IMR-90 (cell line): ENCODE measurements at regions not wholly inside any gene's neighbourhood (a gene's known extent, or its start where the extent isn't known, plus 50 kb on each side); places are given as distances from the start of the nearest gene placed in this dataset.

Experiments
- ATAC-seq: fragments of 200-7000 bp; cut with Tn5 transposase; 2 replicates; pipeline ENCODE4 v1.9.1; 2020; ENCODE audit warnings: low read depth, mild to moderate bottlenecking, moderate library complexity
- BruUV-seq: library from RNA; stranded (reverse); fragments of 400-500 nt; replicated peaks from 2 replicates; lab custom pipeline; 2021; lab: Mats Ljungman, UMichigan
- CTCF ChIA-PET: fragments of 300-600 bp; formaldehyde crosslinking; extraction: SDS; loops from one replicate; lab custom pipeline; 2021; ENCODE audit warnings: antibody characterized with exemption; lab: Yijun Ruan, JAX
- POLR2A ChIA-PET: fragments of 300-600 bp; sonication (Branson Sonifier 250); formaldehyde crosslinking; loops from one replicate; lab custom pipeline; 2022; ENCODE audit warnings: antibody characterized with exemption; ENCODE audit not compliant: unreplicated experiment; lab: Charles Lee
- DNase-seq: peaks from one replicate; pipeline ENCODE4 v3.0.0; 2013
- H2AFZ ChIP-seq: replicated peaks from 2 replicates; pipeline ENCODE3; 2013; ENCODE audit warnings: low read length, mild to moderate bottlenecking; ENCODE audit not compliant: poor library complexity
- H2AK5ac ChIP-seq: 2 replicates; pipeline ENCODE4 v1.6.1; 2013; ENCODE audit warnings: low read depth, low read length, inconsistent platforms
- H2AK9ac ChIP-seq: replicated peaks from 2 replicates; pipeline ENCODE3; 2013; ENCODE audit warnings: mild to moderate bottlenecking, low read depth, low read length, moderate library complexity; ENCODE audit not compliant: poor library complexity
- H2BK120ac ChIP-seq: 2 replicates; pipeline ENCODE4 v1.6.1; 2013; ENCODE audit warnings: low read depth, low read length, inconsistent platforms
- H2BK15ac ChIP-seq: 3 replicates; pipeline ENCODE4 v1.6.1; 2013; ENCODE audit warnings: low read depth, low read length, inconsistent platforms
- H2BK20ac ChIP-seq: 2 replicates; pipeline ENCODE4 v1.6.1; 2013; ENCODE audit warnings: low read depth, mild to moderate bottlenecking, inconsistent platforms, low read length, moderate library complexity
- H2BK5ac ChIP-seq: 2 replicates; pipeline ENCODE4 v1.6.1; 2013; ENCODE audit warnings: mild to moderate bottlenecking, low read depth, low read length, inconsistent platforms; ENCODE audit not compliant: poor library complexity, severe bottlenecking
- H3K14ac ChIP-seq: replicated peaks from 2 replicates; pipeline ENCODE4 v1.6.1; 2013; ENCODE audit warnings: low read depth, low read length, inconsistent platforms
- H3K18ac ChIP-seq: 2 replicates; pipeline ENCODE4 v1.6.1; 2013; ENCODE audit warnings: low read depth, low read length, control low read depth
- H3K23ac ChIP-seq: 2 replicates; pipeline ENCODE4 v1.6.1; 2013; ENCODE audit warnings: low read depth, low read length, inconsistent platforms
- H3K27ac ChIP-seq: 2 replicates; pipeline ENCODE4 v1.5.1; 2013; ENCODE audit warnings: mild to moderate bottlenecking, control low read depth, low read length; ENCODE audit not compliant: insufficient read depth
- H3K27me3 ChIP-seq: 2 replicates; pipeline ENCODE4 v1.6.1; 2013; ENCODE audit warnings: low read length; ENCODE audit not compliant: control insufficient read depth, insufficient read depth
- H3K36me3 ChIP-seq: 2 replicates; pipeline ENCODE4 v1.6.1; 2013; ENCODE audit warnings: low read length, mixed read lengths; ENCODE audit not compliant: control insufficient read depth, insufficient read depth
- H3K4ac ChIP-seq: 2 replicates; pipeline ENCODE4 v1.6.1; 2013; ENCODE audit warnings: low read depth, low read length, inconsistent platforms
- H3K4me1 ChIP-seq: 2 replicates; pipeline ENCODE4 v1.6.1; 2013; ENCODE audit warnings: low read length, mixed read lengths; ENCODE audit not compliant: control insufficient read depth, insufficient read depth
- H3K4me2 ChIP-seq: 2 replicates; pipeline ENCODE4 v1.6.1; 2013; ENCODE audit warnings: low read depth, mild to moderate bottlenecking, control low read depth, low read length, moderate library complexity
- H3K4me3 ChIP-seq: 2 replicates; pipeline ENCODE4 v1.5.1; 2013; ENCODE audit warnings: low read depth, mild to moderate bottlenecking, control low read depth, low read length, moderate library complexity; ENCODE audit not compliant: insufficient read depth
- H3K56ac ChIP-seq: 2 replicates; pipeline ENCODE4 v1.6.1; 2013; ENCODE audit warnings: low read length, inconsistent platforms; ENCODE audit not compliant: insufficient read depth; ENCODE audit errors: extremely low read depth
- H3K79me1 ChIP-seq, 2 experiments: 2 replicates each; pipeline ENCODE4 v1.6.1; 2013; ENCODE audit warnings: low read length in 2 of 2, inconsistent platforms in 1 of 2, low read depth in 1 of 2
- H3K9ac ChIP-seq: 2 replicates; pipeline ENCODE4 v1.6.1; 2013; ENCODE audit warnings: low read depth, low read length, control low read depth
- H3K9me1 ChIP-seq: 2 replicates; pipeline ENCODE4 v1.6.1; 2013; ENCODE audit warnings: low read length, inconsistent platforms; ENCODE audit not compliant: insufficient read depth
- H3K9me3 ChIP-seq: 2 replicates; pipeline ENCODE4 v1.6.1; 2013; ENCODE audit warnings: low read length; ENCODE audit not compliant: control insufficient read depth, insufficient read depth
- H4K20me1 ChIP-seq: 2 replicates; pipeline ENCODE4 v1.6.1; 2013; ENCODE audit warnings: low read length, inconsistent platforms; ENCODE audit not compliant: insufficient read depth
- H4K5ac ChIP-seq: 2 replicates; pipeline ENCODE4 v1.6.1; 2013; ENCODE audit warnings: mild to moderate bottlenecking, low read depth, low read length, control low read depth
- H4K8ac ChIP-seq, 2 experiments: 2 replicates each; pipeline ENCODE4 v1.6.1; 2013; ENCODE audit warnings: low read depth in 2 of 2, low read length in 2 of 2, control low read depth in 1 of 2, inconsistent platforms in 1 of 2
- H4K91ac ChIP-seq: 2 replicates; pipeline ENCODE4 v1.6.1; 2013; ENCODE audit warnings: low read depth, low read length, inconsistent platforms; ENCODE audit not compliant: insufficient read depth
- CEBPB ChIP-seq: IDR thresholded peaks from 2 replicates; pipeline ENCODE4 v1.6.1; 2012; ENCODE audit warnings: low read depth, low read length, improper control_type of control experiment
- MXI1 ChIP-seq: IDR thresholded peaks from 2 replicates; pipeline ENCODE4 v1.6.1; 2012; ENCODE audit warnings: low read depth, mild to moderate bottlenecking, low read length, moderate library complexity, borderline replicate concordance
- WGBS, 2 experiments: methylation state at CpG; one replicate each; pipeline versions ENCODE4 v1.1.5 to v1.1.7; 2013; ENCODE audit warnings: missing lambda C conversion rate in 2 of 2; ENCODE audit not compliant: insufficient read length in 1 of 2; ENCODE audit errors: extremely low coverage in 2 of 2; 5-methylcytosine and 5-hydroxymethylcytosine counted together
- dilution Hi-C: fragments of 300-500 bp; cut with HindIII; formaldehyde crosslinking; loops from one replicate; pipeline ENCODE4 v1.14.3; 2018; ENCODE audit warnings: low sequenced_read_pairs; ENCODE audit not compliant: unreplicated experiment
- in situ Hi-C: fragments of 300-500 bp; cut with MboI; formaldehyde crosslinking; loops from 3 replicates; pipeline ENCODE4 v1.14.3; 2019; ENCODE audit warnings: low sequenced_read_pairs, inconsistent platforms, mixed read lengths
- intact Hi-C: fragments of 100-400 bp; cut with micrococcal nuclease; formaldehyde crosslinking; loops from 2 replicates; pipeline ENCODE4 v1.10.0; 2022

DNA sequence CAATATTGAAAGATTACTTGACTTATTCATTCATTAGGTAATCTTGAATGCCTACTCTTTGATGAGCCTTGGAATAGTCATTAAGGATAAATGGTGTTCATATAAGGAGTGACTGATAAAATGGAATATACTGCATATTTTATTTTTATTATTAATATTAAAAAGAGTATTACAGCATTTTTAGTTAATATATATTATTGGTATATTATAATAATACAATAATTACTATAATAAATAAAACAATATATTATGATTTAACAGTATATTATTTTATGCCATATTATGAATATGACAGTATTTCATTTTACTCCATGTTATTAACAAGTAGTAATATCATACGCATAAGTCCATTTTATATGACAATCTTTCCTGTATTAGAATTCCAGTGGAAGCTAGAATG lies 490.8 kb upstream of the NFIA start:
- no peak overlapping the region for H2BK15ac ChIP-seq
- no peaks in the 10 kb centered on the region for H3K79me1 ChIP-seq
- no peak overlapping the region for H3K4ac ChIP-seq
- no peak for TF ChIP-seq MXI1
- no peak for TF ChIP-seq CEBPB
- H3K4me1 ChIP-seq = no peaks in the 10 kb centered on the region
- H3K4me3 ChIP-seq = no peak overlapping the region
- H4K5ac ChIP-seq = no peak overlapping the region
- no peaks in the 10 kb centered on the region for H3K9me1 ChIP-seq
- in situ Hi-C loops = no loop called here
- no peak overlapping the region for H3K9ac ChIP-seq
- no peak overlapping the region for H4K8ac ChIP-seq
- WGBS, 2 experiments = no CpG with 5 or more reads among the region's 1 CpG
- H3K23ac ChIP-seq = no peak overlapping the region
- no peak overlapping the region for H2AK5ac ChIP-seq
- no peak overlapping the region for H2AFZ ChIP-seq
- H2AK9ac ChIP-seq = no peak overlapping the region
- H3K9me3 ChIP-seq = peaks cover 3% of the 10 kb centered on the region
- POLR2A ChIA-PET = no interaction called here
- no peaks in the 10 kb centered on the region for H4K20me1 ChIP-seq
- no peaks in the 10 kb centered on the region for H3K27me3 ChIP-seq
- H4K91ac ChIP-seq = no peak overlapping the region
- intact Hi-C loops = no loop called here
- BruUV-seq = no TSS peak
- no peak overlapping the region for H3K14ac ChIP-seq
- H2BK120ac ChIP-seq = no peak overlapping the region
- no peak overlapping the region for H3K27ac ChIP-seq
- H3K36me3 ChIP-seq = no peaks in the 10 kb centered on the region
- no peak overlapping the region for H3K18ac ChIP-seq
- H3K56ac ChIP-seq = no peak overlapping the region
- CTCF ChIA-PET = no interaction called here
- H2BK5ac ChIP-seq = no peak overlapping the region
- no peak for DNase-seq
- dilution Hi-C loops = no loop called here
- no peak overlapping the region for H2BK20ac ChIP-seq
- no peak for ATAC-seq
- H3K4me2 ChIP-seq = no peak overlapping the region
